ENCODE measurements at regions not wholly inside any gene's neighbourhood (a gene's known extent, or its start where the extent isn't known, plus 50 kb on each side); places are given as distances from the start of the nearest gene placed in this dataset.

GRCh38 chr21:18602711-18603110 is 199.1 kb upstream of the TMPRSS15 start:
- Histone ChIP-seq H3K79me2 (ENCODE audit: insufficient read depth, low read length) (no peaks in the 10 kb centered on the region), H3K4me1 (ENCODE audit: control insufficient read depth in 1 of 2, insufficient read depth in 2 of 2, low read length in 2 of 2) (no peaks in the 10 kb centered on the region), H3K9me2 (ENCODE audit: insufficient read depth) (no peaks in the 10 kb centered on the region), H4K20me1 (ENCODE audit: insufficient read depth) (no peaks in the 10 kb centered on the region), H3K4me2 (ENCODE audit: low read length) (no peak overlapping the region), H3K27ac (ENCODE audit: low read depth, low read length) (no peak overlapping the region), H3K36me3 (ENCODE audit: control insufficient read depth in 1 of 2, insufficient read depth in 2 of 2, low read length in 2 of 2) (no peaks in the 10 kb centered on the region), H3K9me3 (ENCODE audit: control insufficient read depth in 1 of 2, insufficient read depth in 1 of 2, low read depth in 1 of 2, low read length in 2 of 2) (peaks cover 5 to 15% of the 10 kb centered on the region in 2 experiments; a peak in 2 of 4 replicates), H3K9ac (ENCODE audit: low read length) (no peak overlapping the region), H3K4me3 (replicated peaks in 1 of 2; ENCODE audit: low read depth in 1 of 2, low read length in 2 of 2) (no peak overlapping the region), H2AFZ (ENCODE audit: low read depth, low read length, poor library complexity, severe bottlenecking) (no peak overlapping the region), H3K27me3 (ENCODE audit: insufficient read depth, low read length) (no peaks in the 10 kb centered on the region)
- no TSS peak for BruUV-seq (replicated peaks)
- intact Hi-C loops (cut with micrococcal nuclease): no loop called here
- no peak for DNase-seq (ENCODE audit: low read depth, low spot score)
- ChIA-PET RAD21 (ENCODE audit: low non-redundant PET in 1 of 2, low total read pairs in 2 of 2, uncharacterized antibody in 2 of 2, unreplicated experiment in 2 of 2) (no interaction called here), POLR2A (no interaction called here), CTCF (no interaction called here)
- TF ChIP-seq ZNF274 (IDR thresholded peaks at IDR 0.05; ENCODE audit: low read depth, low read length): no peak
- TF ChIP-seq SP1 (IDR thresholded peaks at IDR 0.05; ENCODE audit: low read depth): no peak
- no peak for TF ChIP-seq REST (IDR thresholded peaks at IDR 0.05; ENCODE audit: low read depth)
- TF ChIP-seq JUND (IDR thresholded peaks at IDR 0.05): no peak
- no peak for TF ChIP-seq RAD21 (IDR thresholded peaks at IDR 0.05; ENCODE audit: low read depth)
- TF ChIP-seq CBX3 (IDR thresholded peaks at IDR 0.05; ENCODE audit: low read depth): no peak
- TF ChIP-seq YY1 (IDR thresholded peaks at IDR 0.05; ENCODE audit: extremely low read depth, insufficient replicate concordance, low read depth, low read length): no peak
- no peak for TF ChIP-seq ATF3 (IDR thresholded peaks at IDR 0.05)
- no peak for TF ChIP-seq CTCF (IDR thresholded peaks at IDR 0.05 in 2 of 3, conservative IDR thresholded peaks at IDR 0.05 in 1 of 3; ENCODE audit: borderline replicate concordance in 1 of 3, insufficient read depth in 1 of 3, low read depth in 2 of 3, low read length in 2 of 3)
- no peak for TF ChIP-seq ZBTB33 (IDR thresholded peaks at IDR 0.05; ENCODE audit: extremely low read depth, insufficient replicate concordance, low read length)
- ATAC-seq: no peak

All from HCT116 (cell line).